HG03571 (cell line): ENCODE measurements at regions not wholly inside any gene's neighbourhood (a gene's known extent, or its start where the extent isn't known, plus 50 kb on each side); places are given as distances from the start of the nearest gene placed in this dataset.

Experiments used
- ATAC-seq: cut with Tn5 transposase; IDR thresholded peaks from one replicate; pipeline ENCODE4 v1.9.1; 2021; ENCODE audit not compliant: unreplicated experiment

GRCh38 chr12:74431801-74432200, 105.8 kb upstream of the ATXN7L3B start:
- ATAC-seq = no peak

GRCh38 chr12:74440469-74440868, 97.2 kb upstream of the ATXN7L3B start:
- ATAC-seq = no peak

GRCh38 chr12:74441872-74442271, 95.8 kb upstream of the ATXN7L3B start:
- no peak for ATAC-seq

- ATAC-seq = no peak
Measured at GRCh38 chr12:74446466-74446865, 91.2 kb upstream of the ATXN7L3B start.

GRCh38 chr12:74449872-74450271, 87.8 kb upstream of the ATXN7L3B start:
- ATAC-seq = no peak

- ATAC-seq = no peak
Measured at GRCh38 chr12:74454109-74454508, 83.5 kb upstream of the ATXN7L3B start.

GRCh38 chr12:74455429-74455828, 82.2 kb upstream of the ATXN7L3B start:
- ATAC-seq = no peak

- no peak for ATAC-seq
Measured at GRCh38 chr12:74456431-74456830, 81.2 kb upstream of the ATXN7L3B start.

GRCh38 chr12:74468401-74468800, 69.2 kb upstream of the ATXN7L3B start:
- ATAC-seq = no peak

GRCh38 chr12:74476234-74476633, 61.4 kb upstream of the ATXN7L3B start:
- no peak for ATAC-seq

- no peak for ATAC-seq
Measured at GRCh38 chr12:74481078-74481477, 56.6 kb upstream of the ATXN7L3B start.

- no peak for ATAC-seq
Measured at GRCh38 chr12:74482115-74482514, 55.5 kb upstream of the ATXN7L3B start.

- no peak for ATAC-seq
Measured at GRCh38 chr12:74483057-74483456, 54.6 kb upstream of the ATXN7L3B start.
